Ramos (cell line): ENCODE measurements at regions not wholly inside any gene's neighbourhood (a gene's known extent, or its start where the extent isn't known, plus 50 kb on each side); places are given as distances from the start of the nearest gene placed in this dataset.

Experiments used
- in situ Hi-C: fragments of 300-500 bp; cut with MboI; formaldehyde crosslinking; loops from one replicate; pipeline ENCODE4 v1.14.3; 2022; ENCODE audit warnings: low sequenced_read_pairs; ENCODE audit not compliant: unreplicated experiment

DNA sequence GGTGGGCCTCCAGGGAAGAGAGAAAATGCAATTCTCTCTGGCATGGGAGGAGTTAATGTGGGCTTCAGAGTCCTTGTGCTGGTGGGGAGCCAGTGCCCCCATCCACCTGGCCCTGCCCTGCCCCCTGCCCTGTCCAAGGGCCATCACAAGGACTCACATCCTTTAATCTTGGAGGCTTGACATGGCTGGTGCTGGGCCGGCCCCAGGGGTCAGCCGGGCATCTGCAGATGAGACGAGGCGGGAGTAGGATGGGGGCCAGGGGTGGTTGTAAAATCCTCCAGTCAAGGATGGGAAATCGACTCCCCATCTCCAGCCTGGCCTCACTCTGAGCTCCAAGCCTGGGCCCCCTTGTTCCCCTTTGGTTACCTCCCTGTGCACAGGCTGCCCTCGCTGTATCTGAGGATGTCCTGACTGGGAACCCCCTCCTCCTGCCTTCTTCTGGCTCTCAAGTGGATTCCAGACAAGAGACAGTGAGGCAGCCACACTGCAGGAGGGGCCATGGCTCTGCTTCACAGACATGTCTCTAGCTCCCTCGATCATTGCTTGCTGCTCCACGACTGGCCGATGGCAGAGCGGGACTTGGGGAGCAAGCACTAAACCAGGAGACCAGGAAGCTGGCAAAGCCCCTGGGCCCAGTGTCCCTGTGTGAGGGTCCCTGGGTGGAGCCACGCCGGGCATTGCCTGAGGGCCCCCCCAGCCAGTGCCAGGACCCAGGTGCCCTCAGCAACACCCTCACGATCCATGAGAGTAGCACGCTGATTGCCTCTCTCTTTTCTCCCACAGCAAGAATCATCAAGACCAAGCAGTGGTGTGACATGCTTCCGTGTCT lies 1120.5 kb downstream of the BRD1 start:
- in situ Hi-C loops: no loop called here

DNA sequence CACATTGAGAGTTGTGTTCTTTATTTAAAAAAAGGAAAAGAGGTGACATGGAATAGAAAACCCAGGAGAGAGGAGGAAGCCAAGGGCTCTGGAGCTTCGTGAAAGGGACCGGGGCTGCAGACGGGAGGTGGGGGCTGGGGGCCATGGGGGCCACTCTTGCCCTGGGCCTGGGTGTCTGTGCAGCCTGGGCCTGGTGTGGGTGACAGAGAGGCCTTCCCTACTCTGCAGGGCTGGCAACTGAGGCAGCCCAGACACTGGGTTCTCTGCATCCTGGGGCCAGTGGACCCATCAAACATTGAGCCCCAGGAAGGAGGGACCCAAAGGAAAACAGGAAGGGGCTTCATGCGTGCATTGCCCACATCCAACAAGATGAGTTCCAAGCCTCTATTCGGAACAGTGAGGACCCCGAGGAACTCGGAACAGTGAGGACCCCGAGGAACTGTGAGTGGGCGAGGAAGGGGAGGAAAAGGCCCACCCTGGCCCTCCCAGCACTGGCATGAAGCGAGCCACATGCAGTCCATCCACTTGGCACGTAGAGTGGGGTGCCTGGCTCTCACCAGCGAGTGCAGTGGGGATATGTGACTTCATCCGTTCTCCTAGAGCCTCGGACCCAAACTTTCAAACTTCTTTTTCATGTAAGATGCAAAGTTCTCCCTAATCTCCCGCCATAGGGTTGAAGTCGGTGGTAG lies 1121.6 kb downstream of the BRD1 start:
- in situ Hi-C loops: no loop called here

DNA sequence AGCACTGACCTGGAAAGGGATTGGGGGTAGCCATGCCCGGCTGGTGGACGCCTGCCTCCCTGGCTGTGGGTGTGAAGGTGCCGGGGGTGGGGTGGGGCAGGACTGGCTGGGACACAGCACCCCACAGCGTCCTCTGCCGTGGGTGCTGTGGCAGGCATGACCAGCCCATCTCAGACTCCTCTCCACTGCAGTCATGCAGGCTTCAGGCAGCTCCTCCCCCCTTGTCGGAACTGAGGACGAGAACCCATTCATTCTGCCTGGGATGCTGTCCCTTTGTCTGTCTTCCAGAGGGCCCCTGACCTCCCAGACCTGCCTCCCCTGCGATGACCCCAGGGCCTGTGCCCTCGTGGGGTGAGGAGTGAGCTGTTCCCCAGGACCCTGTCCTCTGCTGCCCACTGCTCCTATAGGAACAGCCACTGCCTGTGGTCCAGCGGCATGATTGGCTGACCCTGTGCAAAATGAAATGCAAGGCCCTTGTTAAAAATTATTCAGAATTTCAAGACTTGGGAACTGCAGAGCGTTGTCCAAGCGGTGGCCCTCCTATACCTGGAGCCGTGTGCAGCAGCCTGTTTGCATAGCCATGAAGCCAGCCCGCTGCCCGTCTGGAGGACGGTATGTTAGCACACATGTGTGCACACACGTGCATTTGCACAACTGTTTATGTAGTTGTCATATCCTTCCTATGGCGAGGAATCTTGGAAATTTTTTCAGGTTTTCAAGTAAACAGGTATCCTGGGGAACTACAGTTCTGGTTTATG lies 1122.3 kb downstream of the BRD1 start:
- in situ Hi-C loops: no loop called here

DNA sequence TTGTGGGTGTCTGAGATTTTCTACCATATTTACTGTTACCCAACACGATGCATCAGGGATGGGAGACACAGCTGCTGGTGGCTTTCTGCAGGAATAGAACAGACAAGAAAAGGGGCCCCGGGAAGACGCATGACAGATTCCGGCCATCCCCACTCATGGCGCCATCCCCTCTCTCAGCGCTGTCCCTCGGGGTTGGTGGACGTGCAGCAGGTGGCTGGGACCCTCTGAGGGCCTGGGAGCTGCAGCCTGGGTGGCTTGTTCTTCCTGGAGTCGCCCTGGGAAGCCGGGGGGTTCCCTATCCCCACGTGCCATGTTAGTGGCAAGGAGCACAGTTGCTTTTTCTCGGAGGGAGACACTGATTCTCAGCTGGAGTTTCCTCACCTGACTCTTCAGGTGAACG lies 1123.3 kb downstream of the BRD1 start:
- in situ Hi-C loops: no loop called here

DNA sequence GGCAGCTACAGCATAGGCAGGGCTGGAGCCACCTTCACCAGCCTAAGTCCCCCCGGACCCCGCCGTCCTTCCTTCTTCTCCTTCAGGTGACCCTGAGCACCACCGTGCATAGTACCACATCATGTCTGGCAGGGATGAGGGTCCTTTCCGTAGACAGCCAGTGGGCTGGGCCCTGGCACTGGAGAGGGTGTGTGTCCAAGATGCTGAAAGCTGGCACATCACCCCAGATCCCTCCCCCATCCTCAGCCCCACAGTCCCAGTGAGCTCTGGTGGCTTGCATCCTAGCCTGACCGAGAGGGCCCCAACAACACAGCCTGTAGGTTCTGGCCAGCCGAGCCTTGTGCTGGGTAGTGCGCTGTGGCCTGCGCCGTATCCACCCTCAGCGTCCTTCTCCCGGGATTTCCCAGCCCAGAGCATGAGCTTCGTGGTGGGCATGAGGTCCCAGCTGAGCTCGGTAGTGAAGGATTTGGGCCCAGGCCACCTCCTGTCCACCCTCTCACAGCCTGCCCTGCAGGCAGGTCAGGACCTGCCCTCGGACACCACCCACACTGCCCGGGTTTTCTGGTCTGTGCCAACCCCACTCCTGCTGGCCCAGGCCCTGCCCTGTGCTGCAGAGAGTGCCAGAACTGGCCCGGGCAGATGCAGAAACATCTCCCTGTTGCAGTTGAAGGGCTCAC lies 1124.3 kb downstream of the BRD1 start:
- in situ Hi-C loops: no loop called here

DNA sequence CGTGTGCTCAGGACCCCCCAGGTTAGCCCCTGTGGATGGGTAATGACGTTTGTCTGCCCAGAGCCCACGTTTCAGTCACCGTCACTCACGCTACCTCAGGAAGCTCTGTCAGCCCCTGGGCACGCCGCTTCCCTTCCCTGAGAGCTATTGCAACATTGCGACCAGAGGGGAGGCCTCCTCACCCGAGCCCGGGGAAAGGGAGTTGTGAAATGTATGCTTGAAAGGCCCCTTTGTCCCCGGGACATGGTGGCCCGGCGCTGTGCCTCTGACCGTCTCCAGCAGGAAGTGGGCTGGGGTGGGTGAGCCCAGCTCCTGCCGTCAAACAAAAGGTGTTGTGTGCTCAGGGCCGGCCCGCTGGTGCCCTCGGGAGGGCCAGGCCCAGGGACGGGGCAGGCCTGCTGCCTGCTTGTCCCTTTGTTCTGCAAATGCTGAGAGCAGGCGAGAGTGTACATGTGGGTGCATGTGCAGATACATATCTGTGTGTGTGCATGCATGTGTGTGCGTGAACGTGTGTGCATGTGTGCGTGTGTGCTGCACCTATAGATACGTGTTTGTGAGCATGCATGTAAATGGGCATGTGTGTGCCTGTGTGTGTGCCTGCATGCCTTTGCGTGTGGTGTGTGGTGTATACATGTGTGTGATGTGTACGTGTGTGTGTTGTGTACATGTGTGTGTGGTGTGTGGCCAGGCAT lies 1125.0 kb downstream of the BRD1 start:
- in situ Hi-C loops: no loop called here

DNA sequence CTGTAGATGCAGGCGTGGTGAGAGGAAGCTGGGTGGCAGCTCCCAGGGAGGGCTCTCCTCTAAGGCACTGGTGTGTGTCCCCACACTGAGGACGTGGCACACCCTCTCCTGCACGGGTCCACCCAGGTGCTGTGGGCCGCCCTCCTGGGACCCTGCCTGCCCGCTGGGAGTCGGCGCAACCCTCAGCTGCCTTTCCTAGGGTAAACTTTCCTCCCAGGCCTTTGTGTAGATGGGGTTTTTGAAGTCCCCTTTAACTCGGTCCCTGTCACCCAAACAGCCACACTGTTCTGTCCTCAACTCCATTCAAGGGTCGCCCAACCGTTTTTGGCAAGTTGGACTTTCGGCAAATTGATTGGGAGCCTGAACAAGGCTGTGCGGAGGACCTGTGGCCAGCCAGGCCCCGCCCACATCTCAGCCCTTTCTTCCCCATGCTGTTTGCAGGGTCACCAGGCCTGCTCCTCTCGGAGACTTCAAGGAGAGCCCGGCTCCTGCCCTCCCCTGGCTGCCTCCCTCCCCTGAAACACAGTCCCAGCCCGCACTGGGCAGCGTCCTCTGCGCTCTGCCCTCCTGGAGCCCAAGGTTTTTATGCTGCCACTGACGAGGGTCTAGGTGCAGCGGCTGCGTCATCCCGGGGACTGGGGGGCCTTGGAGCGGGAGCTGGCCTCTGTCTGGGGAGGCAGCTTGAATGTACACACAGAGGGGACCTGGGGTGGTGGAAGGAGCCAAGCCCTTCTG lies 1126.2 kb downstream of the BRD1 start:
- in situ Hi-C loops: no loop called here

DNA sequence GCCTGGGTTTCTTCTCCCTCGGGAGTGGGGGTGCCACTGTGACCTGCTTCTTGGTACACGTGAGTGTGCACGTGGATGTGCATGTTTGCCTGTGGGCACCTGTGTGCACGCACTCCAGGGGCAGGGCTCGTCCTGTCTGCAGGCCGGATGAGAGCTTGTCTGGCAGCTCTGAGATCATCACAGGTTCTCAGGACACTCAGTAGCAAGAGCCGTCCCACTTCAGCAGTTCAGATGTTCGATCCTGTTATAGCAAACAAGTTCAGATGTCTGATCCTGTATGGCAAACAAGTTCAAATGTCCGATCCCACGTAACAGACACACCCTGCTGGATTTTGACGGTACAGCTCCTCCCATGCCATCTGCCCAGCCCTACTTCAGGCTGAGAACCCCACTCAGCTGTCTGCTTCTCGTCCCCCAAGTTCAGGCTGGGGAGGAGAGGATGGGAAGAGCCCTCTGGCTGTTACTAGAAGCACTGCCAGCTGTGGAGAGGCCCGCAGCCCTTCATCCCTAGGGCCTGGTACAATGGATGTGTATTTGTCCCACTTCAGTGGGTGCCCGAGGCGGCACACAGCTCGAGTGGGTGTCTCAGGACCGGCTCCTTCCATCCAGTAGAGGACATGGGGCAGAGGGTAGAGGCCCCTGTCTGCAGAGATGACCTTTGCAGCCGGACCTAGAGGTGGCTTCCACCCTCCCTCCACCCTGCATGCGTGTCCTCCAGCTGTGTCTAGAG lies 1126.9 kb downstream of the BRD1 start:
- in situ Hi-C loops: no loop called here

DNA sequence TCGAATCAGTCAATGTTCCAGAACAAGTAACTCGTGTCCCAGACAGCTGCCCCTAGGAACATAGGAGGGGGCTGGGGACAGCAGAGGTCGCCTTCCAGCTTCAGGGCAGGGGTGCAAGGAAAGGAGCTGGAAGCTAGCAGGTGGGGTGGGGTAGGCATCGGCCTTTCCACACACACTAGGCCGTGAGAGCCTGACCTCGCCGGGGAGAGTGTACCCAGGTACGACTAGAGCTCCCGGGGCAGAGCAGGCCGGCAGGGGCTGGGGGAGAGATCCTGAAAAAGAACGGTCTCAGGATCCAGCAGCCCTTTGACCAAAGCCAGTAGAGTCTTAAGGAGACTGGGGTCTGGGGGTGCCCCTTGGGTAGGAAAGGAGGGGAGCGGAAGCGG lies 1127.5 kb downstream of the BRD1 start:
- in situ Hi-C loops: no loop called here

DNA sequence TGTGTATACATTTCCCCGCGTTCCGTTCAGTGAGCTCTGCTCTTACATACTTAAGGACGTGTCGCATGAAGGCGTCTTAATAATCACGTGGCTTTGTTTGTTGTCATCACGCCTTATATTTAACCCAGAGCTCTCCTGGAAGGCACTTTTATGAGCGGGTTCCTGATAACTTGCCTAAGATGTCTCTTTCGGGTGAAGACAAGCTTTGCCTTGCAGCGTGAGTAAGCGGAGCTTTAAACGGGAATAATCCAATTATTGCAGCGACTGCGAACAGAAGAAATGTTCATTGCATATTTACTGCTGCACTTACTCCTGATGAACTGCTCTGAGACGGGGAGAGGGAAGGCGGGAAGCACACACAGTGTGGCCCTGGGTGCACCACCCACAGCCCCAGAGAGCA lies 1128.2 kb downstream of the BRD1 start:
- in situ Hi-C loops: no loop called here

DNA sequence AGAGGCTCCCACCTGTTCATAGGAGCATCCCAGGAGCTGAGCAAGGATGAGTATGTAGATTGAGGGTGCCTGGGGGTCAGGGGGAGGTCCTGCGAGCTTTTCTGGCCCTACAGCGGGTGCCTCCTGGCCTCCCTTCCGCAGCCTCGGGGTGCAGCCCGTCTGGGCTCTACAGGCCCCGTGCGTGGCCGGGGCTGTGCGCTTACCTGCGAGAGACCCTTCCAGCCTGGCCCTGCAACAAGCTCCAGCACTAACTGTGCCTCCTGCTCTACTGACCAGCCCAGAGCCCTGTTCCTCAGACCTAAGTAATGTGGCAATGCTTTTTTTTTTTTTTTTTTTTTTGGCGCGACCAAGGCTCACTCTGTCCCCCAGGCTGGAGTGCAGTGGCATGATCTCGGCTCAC lies 1129.1 kb downstream of the BRD1 start:
- in situ Hi-C loops: no loop called here

DNA sequence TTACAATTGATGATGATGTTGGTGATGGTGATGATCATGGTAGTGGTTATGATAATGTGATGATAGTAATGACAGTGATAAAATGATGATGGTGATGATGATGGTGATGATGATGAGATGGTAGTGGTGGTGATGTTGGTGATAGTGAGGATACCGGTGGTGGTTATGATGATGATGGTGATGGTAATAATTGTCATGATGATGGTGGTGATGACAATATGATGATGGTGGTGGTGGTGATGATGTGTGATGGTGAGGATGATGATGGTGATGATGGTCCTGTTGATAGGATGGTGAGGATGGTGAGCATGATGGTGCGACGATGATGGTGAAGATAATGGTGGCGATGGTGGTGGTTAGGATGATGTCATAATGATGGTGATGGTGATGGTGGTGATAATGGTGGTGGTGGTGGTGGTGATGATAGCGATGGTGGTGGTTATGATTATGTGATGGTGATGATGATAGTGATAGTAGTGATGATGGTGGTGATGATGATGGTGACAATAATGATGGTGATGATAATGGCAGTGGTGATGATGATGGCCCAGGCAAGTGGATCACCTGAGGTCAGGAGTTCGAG lies 1129.9 kb downstream of the BRD1 start:
- in situ Hi-C loops: no loop called here

DNA sequence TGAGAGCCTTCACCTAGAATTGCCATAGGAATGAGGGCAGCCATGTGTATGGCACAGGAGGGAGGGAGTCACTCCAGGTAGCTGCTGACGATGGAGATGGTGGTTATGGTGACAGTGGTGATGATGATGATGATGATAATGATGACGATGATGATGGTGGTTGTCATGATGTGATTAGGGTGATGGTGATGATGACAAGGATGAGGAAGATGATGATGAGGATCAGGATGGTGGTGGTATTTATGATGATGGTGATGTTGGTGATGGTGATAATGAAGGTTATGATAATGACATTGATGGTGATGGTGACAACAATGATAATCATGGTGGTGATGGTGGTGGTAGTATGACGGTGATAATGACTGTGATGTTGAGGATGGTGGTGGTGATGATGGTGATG lies 1130.5 kb downstream of the BRD1 start:
- in situ Hi-C loops: no loop called here

DNA sequence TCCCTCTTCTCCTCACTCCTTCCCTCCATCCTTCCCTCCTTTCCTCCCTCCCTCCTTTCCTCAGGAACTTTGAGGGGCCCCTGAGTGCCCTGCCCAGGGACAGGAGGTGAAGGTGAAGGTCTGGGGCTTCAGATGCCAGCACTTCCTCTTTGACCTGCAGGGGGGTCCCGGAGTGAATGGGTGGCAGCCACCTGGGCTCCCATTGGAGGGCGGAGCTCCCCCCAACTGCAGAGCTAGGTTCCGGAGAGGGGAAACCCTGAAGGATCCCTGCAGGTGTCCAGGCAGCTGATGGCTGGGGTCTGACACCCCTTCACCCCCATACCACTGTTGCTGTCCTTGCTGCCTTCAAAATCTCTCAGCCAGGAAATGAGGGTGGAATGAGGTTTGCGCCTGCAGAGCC lies 1131.3 kb downstream of the BRD1 start:
- in situ Hi-C loops: no loop called here

DNA sequence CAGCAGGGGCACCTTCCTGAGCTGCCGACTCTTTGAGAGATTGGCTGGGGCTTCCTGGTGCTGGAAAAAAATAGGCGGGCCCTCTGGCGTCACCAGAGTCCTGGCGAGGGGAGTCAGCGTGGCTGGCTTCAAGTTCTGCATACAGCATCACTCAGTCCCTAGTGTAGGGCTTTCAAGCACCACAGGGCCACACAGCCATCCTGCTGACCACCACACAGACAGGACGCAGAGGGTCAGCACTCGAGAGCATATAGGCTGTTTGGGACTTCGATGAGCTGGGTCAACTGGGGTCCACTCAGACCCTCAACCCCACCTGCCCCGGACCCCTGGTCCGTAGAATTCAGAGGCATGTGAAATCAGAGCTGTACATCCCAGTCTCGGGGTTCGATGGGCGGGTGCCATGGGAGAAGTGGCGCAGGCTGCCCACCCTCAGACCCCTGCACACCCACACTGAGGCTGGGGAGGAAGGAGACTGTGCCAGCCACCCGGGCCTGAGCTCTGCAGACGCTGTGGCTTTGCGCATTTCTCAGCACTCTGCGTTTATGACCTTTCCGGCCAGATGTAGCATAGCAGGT lies 1131.9 kb downstream of the BRD1 start:
- in situ Hi-C loops: no loop called here

DNA sequence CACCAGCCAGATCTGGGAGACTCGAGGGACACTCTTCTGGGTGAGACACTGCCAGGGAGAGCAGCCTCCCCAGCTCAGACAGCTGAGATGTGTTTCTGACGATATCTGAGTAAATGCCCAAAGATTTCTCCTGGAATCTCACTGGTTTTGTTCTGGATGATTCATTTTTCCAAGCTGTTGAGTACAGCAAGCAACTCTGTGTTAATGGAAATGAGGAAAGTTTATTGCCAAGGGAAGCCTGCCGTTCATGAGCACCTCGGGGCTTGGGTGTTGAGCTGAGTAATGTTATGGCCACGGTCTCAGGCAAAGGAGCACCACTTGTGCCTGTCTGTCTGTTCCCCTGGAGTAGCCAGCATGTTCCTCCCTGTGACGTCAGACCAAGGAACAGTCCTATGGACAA lies 1132.4 kb downstream of the BRD1 start:
- in situ Hi-C loops: no loop called here

DNA sequence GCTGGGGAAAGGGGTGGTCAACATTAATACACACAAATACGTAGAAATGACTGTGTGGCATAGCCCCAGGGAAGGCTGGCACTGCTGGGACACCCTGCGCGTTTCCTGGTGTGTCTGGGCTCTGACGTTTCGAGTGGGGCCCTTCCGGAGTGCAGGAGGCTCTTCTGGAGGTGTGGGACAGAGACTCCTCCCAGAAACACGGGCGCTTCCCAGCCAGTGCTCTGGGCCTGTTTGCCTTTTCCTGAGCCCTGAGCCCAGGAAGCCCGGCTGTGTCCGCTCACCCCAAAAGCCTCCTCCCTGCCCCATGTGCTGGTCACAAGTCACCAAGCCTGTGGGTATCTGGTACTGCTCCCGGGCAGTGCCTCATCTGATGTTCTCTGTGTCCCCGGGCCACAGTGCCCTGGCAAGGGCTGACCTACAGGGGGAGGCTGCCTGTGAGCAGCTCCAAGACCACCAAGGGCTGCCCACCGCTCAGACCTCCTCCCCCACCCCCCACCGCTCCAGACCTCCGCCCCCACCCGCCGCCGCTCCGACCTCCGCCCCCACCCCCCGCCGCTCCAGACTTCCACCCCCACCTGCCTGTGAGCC lies 1133.3 kb downstream of the BRD1 start:
- in situ Hi-C loops: no loop called here
